Subcutaneous abdominal adipose tissue (tissue), 5 donors: ENCODE measurements at regions not wholly inside any gene's neighbourhood (a gene's known extent, or its start where the extent isn't known, plus 50 kb on each side); places are given as distances from the start of the nearest gene placed in this dataset.

Experiments
- H3K27ac ChIP-seq: one replicate; pipeline ENCODE4 v1.7.0; 2013; ENCODE audit warnings: low read depth, mild to moderate bottlenecking, inconsistent platforms, low read length, moderate library complexity
- H3K27me3 ChIP-seq, 5 donors: one replicate each; pipeline ENCODE4 v1.7.0; 2013; ENCODE audit warnings: low read length in 5 of 5, inconsistent platforms in 1 of 5; ENCODE audit not compliant: control insufficient read depth in 5 of 5, insufficient read depth in 4 of 5
- H3K36me3 ChIP-seq, 5 donors: one replicate each; pipeline ENCODE4 v1.7.0; 2013; ENCODE audit warnings: low read length in 5 of 5; ENCODE audit not compliant: control insufficient read depth in 5 of 5, insufficient read depth in 5 of 5
- H3K4me1 ChIP-seq, 5 donors: one replicate each; pipeline ENCODE4 v1.7.0; 2013; ENCODE audit warnings: low read length in 5 of 5, mild to moderate bottlenecking in 3 of 5, moderate library complexity in 1 of 5; ENCODE audit not compliant: control insufficient read depth in 5 of 5, insufficient read depth in 5 of 5
- H3K4me3 ChIP-seq, 5 donors: one replicate each; pipeline ENCODE4 v1.7.0; 2013; ENCODE audit warnings: low read length in 5 of 5, low read depth in 1 of 5
- H3K9ac ChIP-seq, 5 donors: one replicate each; pipeline ENCODE4 v1.7.0; 2013; ENCODE audit warnings: low read length in 5 of 5, mild to moderate bottlenecking in 4 of 5, moderate library complexity in 3 of 5
- H3K9me3 ChIP-seq, 5 donors: one replicate each; pipeline ENCODE4 v1.7.0; 2013; ENCODE audit warnings: low read length in 5 of 5; ENCODE audit not compliant: control insufficient read depth in 5 of 5
- donor health status: healthy.
- donor health status: healthy.
- donor health status: healthy.
- donor health status: healthy.
- donor health status: healthy.

GRCh38 chr2:186304064-186304463 lies 182.0 kb upstream of the ZC3H15 start:
- Histone ChIP-seq H3K4me3 (no peak overlapping the region), H3K36me3 (no peaks in the 10 kb centered on the region)

GRCh38 chr2:186306754-186307153 lies 179.3 kb upstream of the ZC3H15 start:
- Histone ChIP-seq H3K36me3 (no peaks in the 10 kb centered on the region), H3K4me3 (no peak overlapping the region), H3K9ac (no peak overlapping the region), H3K9me3 (peaks cover 0 to 12% (median 0%) of the 10 kb centered on the region in 5 donors), H3K4me1 (no peaks in the 10 kb centered on the region), H3K27me3 (no peaks in the 10 kb centered on the region), H3K27ac (no peak overlapping the region)

More at GRCh38 chr2:186304064-186304463, 182.0 kb upstream of the ZC3H15 start:
- Histone ChIP-seq H3K9ac (no peak overlapping the region), H3K27me3 (no peaks in the 10 kb centered on the region), H3K9me3 (no peaks in the 10 kb centered on the region), H3K27ac (no peak overlapping the region), H3K4me1 (no peaks in the 10 kb centered on the region)

- Histone ChIP-seq H3K4me1 (no peaks in the 10 kb centered on the region), H3K9me3 (peaks cover 0 to 13% (median 8%) of the 10 kb centered on the region in 5 donors), H3K27me3 (no peaks in the 10 kb centered on the region), H3K36me3 (no peaks in the 10 kb centered on the region), H3K4me3 (no peak overlapping the region), H3K27ac (no peak overlapping the region), H3K9ac (no peak overlapping the region)
These were observed 178.2 kb upstream of the ZC3H15 start for GRCh38 chr2:186307871-186308270.

- Histone ChIP-seq H3K9me3 (peaks cover 0 to 16% (median 11%) of the 10 kb centered on the region in 5 donors), H3K36me3 (no peaks in the 10 kb centered on the region), H3K4me1 (no peaks in the 10 kb centered on the region), H3K27me3 (no peaks in the 10 kb centered on the region), H3K9ac (no peak overlapping the region), H3K4me3 (no peak overlapping the region), H3K27ac (no peak overlapping the region)
These were observed 177.7 kb upstream of the ZC3H15 start for GRCh38 chr2:186308347-186308746.

DNA sequence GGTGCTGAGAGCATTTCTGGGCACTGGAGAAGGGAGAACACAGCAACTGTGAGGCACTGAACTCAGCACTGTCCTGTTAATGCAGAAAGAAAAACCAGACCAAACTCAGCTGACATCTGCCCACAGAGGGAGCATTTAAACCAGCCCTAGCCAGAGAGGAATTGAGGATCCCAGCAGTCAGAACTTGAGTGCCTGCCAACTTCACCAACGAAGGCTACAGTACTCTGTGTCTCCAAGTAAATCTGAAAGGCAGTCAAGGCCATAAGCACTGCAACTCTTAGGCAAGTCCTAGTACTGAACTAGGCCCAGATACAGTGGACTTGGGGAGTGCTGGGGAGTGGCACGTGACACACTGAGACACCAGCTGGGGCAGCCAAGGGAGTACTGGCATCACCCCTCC lies 176.2 kb upstream of the ZC3H15 start:
- Histone ChIP-seq H3K36me3 (no peaks in the 10 kb centered on the region), H3K27ac (no peak overlapping the region), H3K9ac (no peak overlapping the region), H3K27me3 (no peaks in the 10 kb centered on the region), H3K9me3 (peaks cover 0 to 16% (median 11%) of the 10 kb centered on the region in 5 donors), H3K4me1 (no peaks in the 10 kb centered on the region), H3K4me3 (no peak overlapping the region)

DNA sequence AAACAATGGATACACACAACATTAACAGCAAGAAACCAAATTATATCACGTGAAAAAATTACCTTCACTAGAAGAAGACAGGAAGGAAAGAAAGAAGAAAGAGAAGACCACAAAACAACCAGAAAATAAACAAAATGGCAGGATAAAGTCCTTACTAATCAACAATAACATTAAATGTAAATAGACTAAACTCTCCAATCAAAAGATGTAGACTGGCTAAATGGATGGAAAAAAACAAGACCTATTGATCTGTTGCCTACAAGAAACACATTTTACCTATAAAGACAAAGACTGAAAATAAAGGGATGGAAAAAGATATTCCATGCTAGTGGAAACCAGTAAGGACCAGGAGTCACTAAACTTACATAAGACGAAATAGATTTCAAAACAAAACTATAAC lies 167.0 kb upstream of the ZC3H15 start:
- Histone ChIP-seq H3K4me3 (no peak overlapping the region), H3K27me3 (no peaks in the 10 kb centered on the region), H3K27ac (no peak overlapping the region), H3K9ac (no peak overlapping the region), H3K9me3 (peaks cover 0 to 17% (median 11%) of the 10 kb centered on the region in 5 donors), H3K36me3 (peaks cover 0 to 2% (median 0%) of the 10 kb centered on the region in 5 donors), H3K4me1 (no peaks in the 10 kb centered on the region)

DNA sequence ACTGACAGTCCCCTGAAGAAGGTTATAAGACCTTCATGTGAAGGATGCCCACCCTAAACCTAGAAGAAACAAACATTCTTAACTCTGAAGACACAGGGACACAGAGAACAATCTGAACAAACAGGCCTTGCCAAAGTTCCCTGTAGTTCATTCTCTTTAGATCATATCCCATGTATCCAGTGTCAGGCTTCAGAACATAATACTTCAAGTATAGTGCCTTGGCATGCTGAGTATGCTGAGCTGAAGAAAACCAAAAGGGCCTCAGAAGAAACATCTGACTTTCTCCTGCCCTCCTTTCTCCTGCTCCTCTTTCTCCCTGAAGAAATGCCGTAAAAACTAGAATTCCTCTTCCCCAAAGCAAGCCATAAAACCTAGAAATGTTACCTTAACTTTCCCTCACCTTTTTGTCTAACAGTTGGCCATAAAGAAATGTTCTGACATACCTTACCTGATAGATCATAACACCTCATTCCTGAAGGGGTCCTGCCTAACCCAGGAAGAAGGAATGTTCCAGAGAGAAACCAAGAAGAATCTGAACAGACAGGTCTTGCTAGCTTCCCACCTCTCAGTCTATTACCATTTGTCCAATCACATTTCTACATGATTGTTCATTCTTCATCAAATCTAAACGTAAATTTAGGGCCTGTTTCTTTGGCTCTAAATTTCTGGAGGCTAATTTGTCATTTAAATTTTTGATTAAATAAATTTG lies 160.1 kb upstream of the ZC3H15 start:
- no peak overlapping the region for H3K4me3 ChIP-seq
- H3K9me3 ChIP-seq: peaks cover 0 to 18% (median 8%) of the 10 kb centered on the region in 5 donors

DNA sequence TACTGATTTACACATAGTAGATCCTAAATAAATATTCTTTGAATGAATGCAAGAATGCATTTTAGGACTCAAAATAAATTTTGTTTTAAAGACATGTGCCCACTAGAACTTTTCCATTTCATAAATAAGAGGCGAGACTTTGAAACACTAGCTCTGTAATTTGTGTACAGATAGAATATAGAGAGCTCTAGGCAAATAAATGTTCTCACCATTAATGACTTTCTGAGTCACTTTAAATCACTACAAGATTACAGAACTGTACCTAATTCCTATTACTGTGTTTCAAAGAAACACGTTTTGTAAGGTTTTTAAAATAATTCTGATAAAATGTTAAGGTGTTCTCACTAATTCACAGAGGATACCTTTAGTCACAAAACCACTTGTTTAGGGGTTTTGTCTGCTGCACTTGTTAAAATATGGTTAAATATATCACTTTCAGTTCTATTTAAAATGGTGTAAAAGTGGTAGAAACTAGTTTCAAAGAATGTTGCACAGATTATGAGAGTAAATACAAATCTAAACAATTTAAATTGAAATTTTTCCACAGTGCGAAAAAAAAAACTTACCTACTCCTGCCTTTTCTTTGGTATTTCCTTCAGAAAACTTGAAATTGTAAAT lies 158.7 kb upstream of the ZC3H15 start:
- H3K9ac ChIP-seq: no peak overlapping the region
- no peak overlapping the region for H3K27ac ChIP-seq
- H3K4me1 ChIP-seq: no peaks in the 10 kb centered on the region
- peaks cover 0 to 18% (median 8%) of the 10 kb centered on the region in 5 donors for H3K9me3 ChIP-seq
- H3K4me3 ChIP-seq: no peak overlapping the region
- H3K36me3 ChIP-seq: peaks cover 0 to 2% (median 0%) of the 10 kb centered on the region in 5 donors
- no peaks in the 10 kb centered on the region for H3K27me3 ChIP-seq

More for the DNA sequence above, 160.1 kb upstream of the ZC3H15 start:
- H3K27ac ChIP-seq: no peak overlapping the region
- no peak overlapping the region for H3K9ac ChIP-seq
- H3K27me3 ChIP-seq: no peaks in the 10 kb centered on the region
- H3K36me3 ChIP-seq: peaks cover 0 to 2% (median 0%) of the 10 kb centered on the region in 5 donors
- H3K4me1 ChIP-seq: no peaks in the 10 kb centered on the region

DNA sequence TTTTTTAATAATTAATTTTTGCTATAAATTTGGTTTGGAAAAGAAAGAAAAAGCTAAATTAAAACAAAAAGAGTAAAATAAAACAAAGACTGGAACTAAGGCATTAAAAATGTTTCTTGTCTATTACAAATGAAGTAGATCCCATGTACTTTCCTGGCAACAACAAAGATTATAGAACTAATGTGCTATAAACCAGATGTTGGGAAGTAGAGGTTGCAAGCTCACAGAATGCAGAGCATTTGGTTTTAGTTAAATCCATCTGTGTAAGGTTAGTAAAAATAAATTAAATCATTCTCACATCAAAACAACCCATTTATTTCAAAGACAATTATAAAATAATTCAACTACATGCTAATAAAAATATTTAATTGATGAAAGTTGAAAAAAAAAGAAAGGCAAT lies 157.2 kb upstream of the ZC3H15 start:
- H3K36me3 ChIP-seq: no peaks in the 10 kb centered on the region

GRCh38 chr2:186330050-186330449 lies 156.0 kb upstream of the ZC3H15 start:
- no peaks in the 10 kb centered on the region for H3K27me3 ChIP-seq
- H3K9ac ChIP-seq: no peak overlapping the region
- no peaks in the 10 kb centered on the region for H3K36me3 ChIP-seq
- H3K27ac ChIP-seq: no peak overlapping the region
- peaks cover 0 to 5% (median 2%) of the 10 kb centered on the region in 5 donors for H3K9me3 ChIP-seq
- no peaks in the 10 kb centered on the region for H3K4me1 ChIP-seq
- H3K4me3 ChIP-seq: no peak overlapping the region

More for the DNA sequence above, 157.2 kb upstream of the ZC3H15 start:
- no peak overlapping the region for H3K9ac ChIP-seq
- no peaks in the 10 kb centered on the region for H3K27me3 ChIP-seq
- H3K27ac ChIP-seq: no peak overlapping the region
- H3K4me3 ChIP-seq: no peak overlapping the region
- no peaks in the 10 kb centered on the region for H3K4me1 ChIP-seq
- peaks cover 0 to 8% (median 2%) of the 10 kb centered on the region in 5 donors for H3K9me3 ChIP-seq
